ENCODE measurements at regions not wholly inside any gene's neighbourhood (a gene's known extent, or its start where the extent isn't known, plus 50 kb on each side); places are given as distances from the start of the nearest gene placed in this dataset.

- no peaks in the 10 kb centered on the region for H3K9me3 ChIP-seq (ENCODE audit: insufficient read depth, low read length)
- H3K9ac ChIP-seq (ENCODE audit: insufficient read length, low read depth), result no peak overlapping the region
- H3K27me3 ChIP-seq (ENCODE audit: insufficient read depth, insufficient read length), result no peaks in the 10 kb centered on the region
- H3K4me3 ChIP-seq (ENCODE audit: insufficient read length, low read depth), result no peak overlapping the region
- DNase-seq (ENCODE audit: low read depth, low spot score), result no peak
- H3K36me3 ChIP-seq (ENCODE audit: insufficient read depth, insufficient read length, low read length), result no peaks in the 10 kb centered on the region
- no peak for TF ChIP-seq ZNF274 (IDR thresholded peaks at IDR 0.05; ENCODE audit: low read depth, low read length)
- TF ChIP-seq SUZ12 (IDR thresholded peaks at IDR 0.05; ENCODE audit: extremely low read depth, insufficient read depth, insufficient read length), result no peak
- TF ChIP-seq YY1 (IDR thresholded peaks at IDR 0.05; ENCODE audit: insufficient read depth, insufficient read length), result no peak
- H3K4me1 ChIP-seq (ENCODE audit: insufficient read depth, insufficient read length), result no peaks in the 10 kb centered on the region
These were observed 425.7 kb upstream of the ZFP42 start for GRCh38 chr4:187569871-187570270.

GRCh38 chr4:187575706-187576105, 419.9 kb upstream of the ZFP42 start:
- no peak for DNase-seq (ENCODE audit: low read depth, low spot score)
- Histone ChIP-seq H3K4me1 (ENCODE audit: insufficient read depth, insufficient read length) (no peaks in the 10 kb centered on the region), H3K9ac (ENCODE audit: insufficient read length, low read depth) (no peak overlapping the region), H3K36me3 (ENCODE audit: insufficient read depth, insufficient read length, low read length) (no peaks in the 10 kb centered on the region), H3K4me3 (ENCODE audit: insufficient read length, low read depth) (no peak overlapping the region), H3K27me3 (ENCODE audit: insufficient read depth, insufficient read length) (no peaks in the 10 kb centered on the region), H3K9me3 (ENCODE audit: insufficient read depth, low read length) (no peaks in the 10 kb centered on the region)
- TF ChIP-seq SUZ12 (IDR thresholded peaks at IDR 0.05; ENCODE audit: extremely low read depth, insufficient read depth, insufficient read length), result no peak
- no peak for TF ChIP-seq YY1 (IDR thresholded peaks at IDR 0.05; ENCODE audit: insufficient read depth, insufficient read length)
- no peak for TF ChIP-seq ZNF274 (IDR thresholded peaks at IDR 0.05; ENCODE audit: low read depth, low read length)

- H3K4me3 ChIP-seq (ENCODE audit: insufficient read length, low read depth), result no peak overlapping the region
- H3K9ac ChIP-seq (ENCODE audit: insufficient read length, low read depth), result no peak overlapping the region
- H3K9me3 ChIP-seq (ENCODE audit: insufficient read depth, low read length), result no peaks in the 10 kb centered on the region
- TF ChIP-seq YY1 (IDR thresholded peaks at IDR 0.05; ENCODE audit: insufficient read depth, insufficient read length) (no peak), SUZ12 (IDR thresholded peaks at IDR 0.05; ENCODE audit: extremely low read depth, insufficient read depth, insufficient read length) (no peak), ZNF274 (IDR thresholded peaks at IDR 0.05; ENCODE audit: low read depth, low read length) (no peak)
- H3K4me1 ChIP-seq (ENCODE audit: insufficient read depth, insufficient read length), result no peaks in the 10 kb centered on the region
- no peaks in the 10 kb centered on the region for H3K36me3 ChIP-seq (ENCODE audit: insufficient read depth, insufficient read length, low read length)
- DNase-seq (ENCODE audit: low read depth, low spot score), result no peak
- H3K27me3 ChIP-seq (ENCODE audit: insufficient read depth, insufficient read length), result no peaks in the 10 kb centered on the region
These were observed 418.8 kb upstream of the ZFP42 start for GRCh38 chr4:187576751-187577150.

GRCh38 chr4:187577941-187578480, 417.6 kb upstream of the ZFP42 start:
- Histone ChIP-seq H3K27me3 (ENCODE audit: insufficient read depth, insufficient read length) (no peaks in the 10 kb centered on the region), H3K36me3 (ENCODE audit: insufficient read depth, insufficient read length, low read length) (no peaks in the 10 kb centered on the region), H3K4me3 (ENCODE audit: insufficient read length, low read depth) (no peak overlapping the region), H3K9me3 (ENCODE audit: insufficient read depth, low read length) (no peaks in the 10 kb centered on the region), H3K9ac (ENCODE audit: insufficient read length, low read depth) (no peak overlapping the region), H3K4me1 (ENCODE audit: insufficient read depth, insufficient read length) (no peaks in the 10 kb centered on the region)
- no peak for DNase-seq (ENCODE audit: low read depth, low spot score)
- no peak for TF ChIP-seq YY1 (IDR thresholded peaks at IDR 0.05; ENCODE audit: insufficient read depth, insufficient read length)
- TF ChIP-seq SUZ12 (IDR thresholded peaks at IDR 0.05; ENCODE audit: extremely low read depth, insufficient read depth, insufficient read length), result no peak
- TF ChIP-seq ZNF274 (IDR thresholded peaks at IDR 0.05; ENCODE audit: low read depth, low read length), result no peak

- H3K9me3 ChIP-seq (ENCODE audit: insufficient read depth, low read length), result no peaks in the 10 kb centered on the region
- no peaks in the 10 kb centered on the region for H3K4me1 ChIP-seq (ENCODE audit: insufficient read depth, insufficient read length)
These were observed 408.7 kb upstream of the ZFP42 start for GRCh38 chr4:187586892-187587291.

GRCh38 chr4:187598196-187598595, 397.4 kb upstream of the ZFP42 start:
- Histone ChIP-seq H3K9me3 (ENCODE audit: insufficient read depth, low read length) (no peaks in the 10 kb centered on the region), H3K4me3 (ENCODE audit: insufficient read length, low read depth) (no peak overlapping the region), H3K27me3 (ENCODE audit: insufficient read depth, insufficient read length) (no peaks in the 10 kb centered on the region), H3K9ac (ENCODE audit: insufficient read length, low read depth) (no peak overlapping the region), H3K36me3 (ENCODE audit: insufficient read depth, insufficient read length, low read length) (no peaks in the 10 kb centered on the region), H3K4me1 (ENCODE audit: insufficient read depth, insufficient read length) (no peaks in the 10 kb centered on the region)
- TF ChIP-seq YY1 (IDR thresholded peaks at IDR 0.05; ENCODE audit: insufficient read depth, insufficient read length), result no peak
- TF ChIP-seq SUZ12 (IDR thresholded peaks at IDR 0.05; ENCODE audit: extremely low read depth, insufficient read depth, insufficient read length), result no peak
- TF ChIP-seq ZNF274 (IDR thresholded peaks at IDR 0.05; ENCODE audit: low read depth, low read length), result no peak
- DNase-seq (ENCODE audit: low read depth, low spot score), result no peak

More at GRCh38 chr4:187586892-187587291, 408.7 kb upstream of the ZFP42 start:
- H3K36me3 ChIP-seq (ENCODE audit: insufficient read depth, insufficient read length, low read length), result no peaks in the 10 kb centered on the region
- no peak for TF ChIP-seq ZNF274 (IDR thresholded peaks at IDR 0.05; ENCODE audit: low read depth, low read length)
- no peak for TF ChIP-seq SUZ12 (IDR thresholded peaks at IDR 0.05; ENCODE audit: extremely low read depth, insufficient read depth, insufficient read length)
- no peak for TF ChIP-seq YY1 (IDR thresholded peaks at IDR 0.05; ENCODE audit: insufficient read depth, insufficient read length)
- no peaks in the 10 kb centered on the region for H3K27me3 ChIP-seq (ENCODE audit: insufficient read depth, insufficient read length)
- H3K9ac ChIP-seq (ENCODE audit: insufficient read length, low read depth), result no peak overlapping the region
- DNase-seq (ENCODE audit: low read depth, low spot score), result no peak
- no peak overlapping the region for H3K4me3 ChIP-seq (ENCODE audit: insufficient read length, low read depth)

- Histone ChIP-seq H3K9ac (ENCODE audit: insufficient read length, low read depth) (no peak overlapping the region), H3K27me3 (ENCODE audit: insufficient read depth, insufficient read length) (no peaks in the 10 kb centered on the region), H3K4me1 (ENCODE audit: insufficient read depth, insufficient read length) (no peaks in the 10 kb centered on the region), H3K4me3 (ENCODE audit: insufficient read length, low read depth) (no peak overlapping the region), H3K9me3 (ENCODE audit: insufficient read depth, low read length) (no peaks in the 10 kb centered on the region), H3K36me3 (ENCODE audit: insufficient read depth, insufficient read length, low read length) (no peaks in the 10 kb centered on the region)
- DNase-seq (ENCODE audit: low read depth, low spot score), result no peak
- TF ChIP-seq YY1 (IDR thresholded peaks at IDR 0.05; ENCODE audit: insufficient read depth, insufficient read length) (no peak), ZNF274 (IDR thresholded peaks at IDR 0.05; ENCODE audit: low read depth, low read length) (no peak), SUZ12 (IDR thresholded peaks at IDR 0.05; ENCODE audit: extremely low read depth, insufficient read depth, insufficient read length) (no peak)
These were observed 393.1 kb upstream of the ZFP42 start for GRCh38 chr4:187602339-187603092.

Measured in NT2/D1 (cell line).